ENCODE measurements at regions not wholly inside any gene's neighbourhood (a gene's known extent, or its start where the extent isn't known, plus 50 kb on each side); places are given as distances from the start of the nearest gene placed in this dataset.

DNA sequence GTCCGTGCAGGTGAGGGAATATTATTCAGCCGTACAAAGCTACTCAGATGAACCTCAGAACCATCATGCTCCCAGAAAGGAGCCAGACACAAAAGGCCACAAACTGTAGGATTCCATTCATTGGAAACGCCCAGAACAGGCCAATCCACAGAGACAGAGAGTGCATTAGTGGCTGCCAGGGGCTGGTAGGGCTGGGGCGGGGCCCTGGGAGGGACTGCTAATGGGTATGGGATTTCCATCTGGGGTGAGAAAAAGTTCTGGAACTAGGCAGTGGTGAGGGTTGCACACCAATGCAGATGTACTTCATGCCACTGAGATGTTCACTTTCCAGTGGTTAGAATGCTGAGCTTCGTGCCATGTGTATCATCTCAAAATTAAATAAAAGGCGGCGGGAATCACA is 101.1 kb downstream of the RFLNA start:
- DNase-seq (ENCODE audit: insufficient read length, low spot score) (no peak), FAIRE-seq (no peak)
- TF ChIP-seq POLR2AphosphoS5 (IDR thresholded peaks at IDR 0.05; ENCODE audit: low read depth, low read length) (no peak), POLR2A (IDR thresholded peaks at IDR 0.05; ENCODE audit: low read depth, low read length) (no peak), POU2F2 (IDR thresholded peaks at IDR 0.05; ENCODE audit: low read depth, low read length) (no peak), PAX5 (IDR thresholded peaks at IDR 0.05; ENCODE audit: insufficient read depth, low read length, severe bottlenecking) (no peak), TAF1 (IDR thresholded peaks at IDR 0.05; ENCODE audit: low read depth, low read length) (no peak), SPI1 (IDR thresholded peaks at IDR 0.05; ENCODE audit: low read depth, low read length) (no peak)

GRCh38 chr12:124395284-124395752 is 100.4 kb downstream of the RFLNA start:
- FAIRE-seq (no peak), DNase-seq (ENCODE audit: insufficient read length, low spot score) (no peak)
- TF ChIP-seq TAF1 (IDR thresholded peaks at IDR 0.05; ENCODE audit: low read depth, low read length) = no peak
- no peak for TF ChIP-seq POLR2A (IDR thresholded peaks at IDR 0.05; ENCODE audit: low read depth, low read length)
- TF ChIP-seq POLR2AphosphoS5 (IDR thresholded peaks at IDR 0.05; ENCODE audit: low read depth, low read length) = no peak
- no peak for TF ChIP-seq POU2F2 (IDR thresholded peaks at IDR 0.05; ENCODE audit: low read depth, low read length)
- TF ChIP-seq SPI1 (IDR thresholded peaks at IDR 0.05; ENCODE audit: low read depth, low read length) = no peak
- TF ChIP-seq PAX5 (IDR thresholded peaks at IDR 0.05; ENCODE audit: insufficient read depth, low read length, severe bottlenecking) = no peak

GRCh38 chr12:124394462-124395128 is 99.7 kb downstream of the RFLNA start:
- no peak for TF ChIP-seq POLR2A (IDR thresholded peaks at IDR 0.05; ENCODE audit: low read depth, low read length)
- TF ChIP-seq POU2F2 (IDR thresholded peaks at IDR 0.05; ENCODE audit: low read depth, low read length) = no peak
- no peak for TF ChIP-seq POLR2AphosphoS5 (IDR thresholded peaks at IDR 0.05; ENCODE audit: low read depth, low read length)
- TF ChIP-seq SPI1 (IDR thresholded peaks at IDR 0.05; ENCODE audit: low read depth, low read length) = no peak
- no peak for TF ChIP-seq PAX5 (IDR thresholded peaks at IDR 0.05; ENCODE audit: insufficient read depth, low read length, severe bottlenecking)
- no peak for TF ChIP-seq TAF1 (IDR thresholded peaks at IDR 0.05; ENCODE audit: low read depth, low read length)
- no peak for FAIRE-seq
- DNase-seq (ENCODE audit: insufficient read length, low spot score) = no peak

DNA sequence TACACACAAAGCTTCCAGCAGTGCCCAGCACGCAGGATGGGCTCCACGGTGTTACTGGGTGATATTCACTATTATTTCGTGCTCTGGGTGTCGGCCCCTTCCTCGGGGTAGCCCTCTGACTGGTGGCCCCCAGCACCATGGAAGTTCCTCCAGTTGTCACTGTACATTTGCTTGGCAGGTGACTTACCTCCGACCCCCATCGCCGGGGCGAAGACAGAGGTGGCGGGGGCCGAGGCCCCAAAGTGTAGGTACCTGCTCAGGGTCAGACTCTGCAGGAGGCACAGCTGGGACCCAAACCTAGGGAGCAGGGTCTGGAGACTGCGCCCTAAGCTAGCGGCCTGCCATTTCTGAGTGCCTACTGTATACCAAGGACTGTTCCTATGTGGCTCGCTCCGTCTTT is 98.9 kb downstream of the RFLNA start:
- TF ChIP-seq TAF1 (IDR thresholded peaks at IDR 0.05; ENCODE audit: low read depth, low read length) (no peak), POLR2A (IDR thresholded peaks at IDR 0.05; ENCODE audit: low read depth, low read length) (no peak), POU2F2 (IDR thresholded peaks at IDR 0.05; ENCODE audit: low read depth, low read length) (no peak), PAX5 (IDR thresholded peaks at IDR 0.05; ENCODE audit: insufficient read depth, low read length, severe bottlenecking) (no peak), SPI1 (IDR thresholded peaks at IDR 0.05; ENCODE audit: low read depth, low read length) (no peak), POLR2AphosphoS5 (IDR thresholded peaks at IDR 0.05; ENCODE audit: low read depth, low read length) (no peak)
- DNase-seq (ENCODE audit: insufficient read length, low spot score) (no peak), FAIRE-seq (no peak)

DNA sequence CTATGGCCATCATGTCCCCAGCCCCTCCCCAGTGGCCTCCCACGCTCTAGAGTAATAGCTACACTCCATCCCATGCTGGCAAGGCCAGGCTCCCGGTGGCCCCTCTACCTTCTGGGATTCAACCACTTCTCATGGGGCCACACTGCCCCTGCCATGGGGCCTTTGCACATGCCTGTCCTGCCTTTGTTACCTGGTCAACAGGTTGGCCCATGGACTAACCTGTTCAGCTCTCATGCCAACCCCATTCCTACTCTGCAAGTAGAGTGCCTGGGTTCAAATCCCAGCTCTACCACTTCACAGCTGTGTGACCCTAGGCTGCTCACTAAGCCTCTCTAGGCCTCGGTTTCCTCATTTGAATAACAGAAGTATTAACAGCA is 98.5 kb downstream of the RFLNA start:
- no peak for TF ChIP-seq SPI1 (IDR thresholded peaks at IDR 0.05; ENCODE audit: low read depth, low read length)
- no peak for TF ChIP-seq PAX5 (IDR thresholded peaks at IDR 0.05; ENCODE audit: insufficient read depth, low read length, severe bottlenecking)
- TF ChIP-seq TAF1 (IDR thresholded peaks at IDR 0.05; ENCODE audit: low read depth, low read length) = no peak
- DNase-seq (ENCODE audit: insufficient read length, low spot score) (no peak), FAIRE-seq (no peak)

- no peak for TF ChIP-seq POLR2A (IDR thresholded peaks at IDR 0.05; ENCODE audit: low read depth, low read length)
- no peak for TF ChIP-seq POU2F2 (IDR thresholded peaks at IDR 0.05; ENCODE audit: low read depth, low read length)
- TF ChIP-seq TAF1 (IDR thresholded peaks at IDR 0.05; ENCODE audit: low read depth, low read length) = no peak
- TF ChIP-seq POLR2AphosphoS5 (IDR thresholded peaks at IDR 0.05; ENCODE audit: low read depth, low read length) = no peak
- no peak for TF ChIP-seq PAX5 (IDR thresholded peaks at IDR 0.05; ENCODE audit: insufficient read depth, low read length, severe bottlenecking)
- TF ChIP-seq SPI1 (IDR thresholded peaks at IDR 0.05; ENCODE audit: low read depth, low read length) = no peak
- no peak for DNase-seq (ENCODE audit: insufficient read length, low spot score)
- FAIRE-seq = peak; percentile 9
These were observed 97.9 kb downstream of the RFLNA start for GRCh38 chr12:124392667-124393413.

- DNase-seq (ENCODE audit: insufficient read length, low spot score) (peak; percentile 76), FAIRE-seq (no peak)
- no peak for TF ChIP-seq POLR2A (IDR thresholded peaks at IDR 0.05; ENCODE audit: low read depth, low read length)
- no peak for TF ChIP-seq PAX5 (IDR thresholded peaks at IDR 0.05; ENCODE audit: insufficient read depth, low read length, severe bottlenecking)
- TF ChIP-seq POU2F2 (IDR thresholded peaks at IDR 0.05; ENCODE audit: low read depth, low read length) = no peak
- TF ChIP-seq SPI1 (IDR thresholded peaks at IDR 0.05; ENCODE audit: low read depth, low read length) = no peak
- no peak for TF ChIP-seq POLR2AphosphoS5 (IDR thresholded peaks at IDR 0.05; ENCODE audit: low read depth, low read length)
- TF ChIP-seq TAF1 (IDR thresholded peaks at IDR 0.05; ENCODE audit: low read depth, low read length) = no peak
These were observed 97.4 kb downstream of the RFLNA start for GRCh38 chr12:124392271-124392666.

DNA sequence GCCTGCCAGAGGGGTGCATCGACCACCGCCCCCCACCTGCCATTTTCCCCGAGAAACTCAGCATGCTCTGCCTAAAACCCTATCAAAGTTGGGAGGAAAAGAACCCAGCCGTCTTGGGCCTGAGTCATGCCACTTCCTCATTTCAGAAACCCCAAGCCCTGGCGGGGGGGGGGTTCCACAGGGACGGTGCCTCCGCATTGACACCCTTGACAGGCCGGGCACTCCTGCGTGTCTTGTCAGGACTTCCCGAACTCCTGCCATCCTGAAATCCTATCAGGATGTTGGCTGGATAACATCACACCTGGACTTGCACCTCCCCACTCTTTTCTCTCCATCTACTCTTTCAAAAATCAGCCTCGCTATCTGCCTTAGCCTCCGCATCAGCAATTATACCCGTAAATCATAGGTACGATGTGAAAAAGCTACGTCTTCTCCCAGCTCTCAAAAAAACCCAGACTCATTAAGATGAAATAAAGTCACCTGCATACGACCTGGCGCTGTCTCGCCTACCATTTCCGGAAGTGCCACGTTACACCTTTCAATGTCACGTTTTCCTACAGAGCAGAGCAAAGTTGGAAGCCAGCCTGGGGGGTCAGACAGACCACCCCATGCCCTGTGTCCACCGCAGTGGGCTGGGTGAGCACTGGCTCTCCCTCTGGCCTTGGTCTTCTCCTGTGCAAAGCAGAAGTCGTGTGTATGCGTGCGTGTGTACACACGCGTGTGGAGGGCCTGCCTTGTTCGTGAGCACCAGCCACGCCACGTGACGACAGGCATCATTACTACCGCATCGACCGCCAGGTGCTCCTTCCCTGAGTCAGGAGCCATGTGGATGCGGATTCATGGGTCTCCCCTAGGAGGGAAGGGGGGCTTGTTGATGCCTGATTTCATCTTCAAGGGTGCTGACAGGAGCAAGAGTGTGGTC is 96.7 kb downstream of the RFLNA start:
- DNase-seq (ENCODE audit: insufficient read length, low spot score) (peak; percentile 77), FAIRE-seq (peak; percentile 97)
- TF ChIP-seq POU2F2 (IDR thresholded peaks at IDR 0.05; ENCODE audit: low read depth, low read length) (0 out of 2 replicates have a peak, but pooled peaks have one; percentile 38), PAX5 (IDR thresholded peaks at IDR 0.05; ENCODE audit: insufficient read depth, low read length, severe bottlenecking) (no peak), POLR2A (IDR thresholded peaks at IDR 0.05; ENCODE audit: low read depth, low read length) (peak; percentile 32; the same call in 1 of the 2 replicates), POLR2AphosphoS5 (IDR thresholded peaks at IDR 0.05; ENCODE audit: low read depth, low read length) (no peak), SPI1 (IDR thresholded peaks at IDR 0.05; ENCODE audit: low read depth, low read length) (peak; percentile 98), TAF1 (IDR thresholded peaks at IDR 0.05; ENCODE audit: low read depth, low read length) (no peak)

All from GM12891 (cell line).